DOHH2 (cell line): ENCODE measurements at regions not wholly inside any gene's neighbourhood (a gene's known extent, or its start where the extent isn't known, plus 50 kb on each side); places are given as distances from the start of the nearest gene placed in this dataset.

Source experiments
- H3F3A ChIP-seq: fragments of 200-600 bp; sonication (generic), shearing (Covaris generic); 2 replicates; pipeline ENCODE4 v1.6.0; 2016; ENCODE audit warnings: antibody characterized with exemption, mild to moderate bottlenecking; ENCODE audit not compliant: control insufficient read depth, insufficient read depth
- H3K27ac ChIP-seq: fragments of 200-600 bp; sonication (generic); 2 replicates; pipeline ENCODE4 v1.5.1; 2014; ENCODE audit warnings: low read depth, mild to moderate bottlenecking, low read length, moderate library complexity
- H3K27me3 ChIP-seq: fragments of 200-600 bp; sonication (generic); 2 replicates; pipeline ENCODE4 v1.6.1; 2014; ENCODE audit warnings: mild to moderate bottlenecking, low read length, mixed read lengths; ENCODE audit not compliant: control insufficient read depth
- H3K36me3 ChIP-seq: fragments of 200-600 bp; sonication (generic); 2 replicates; pipeline ENCODE4 v1.6.1; 2014; ENCODE audit warnings: mild to moderate bottlenecking, low read length, moderate library complexity, mixed read lengths; ENCODE audit not compliant: control insufficient read depth
- H3K4me1 ChIP-seq: fragments of 200-600 bp; sonication (generic); 2 replicates; pipeline ENCODE4 v1.6.1; 2014; ENCODE audit warnings: mild to moderate bottlenecking, low read length, mixed read lengths; ENCODE audit not compliant: control insufficient read depth
- H3K4me2 ChIP-seq: fragments of 200-600 bp; sonication (generic); 2 replicates; pipeline ENCODE4 v1.6.0; 2014; ENCODE audit warnings: mild to moderate bottlenecking, low read length, moderate library complexity
- H3K4me3 ChIP-seq: fragments of 200-600 bp; sonication (generic); 2 replicates; pipeline ENCODE4 v1.5.1; 2014; ENCODE audit warnings: mild to moderate bottlenecking, low read length, mixed read lengths
- H3K79me2 ChIP-seq: fragments of 200-600 bp; sonication (generic); 2 replicates; pipeline ENCODE4 v1.6.1; 2014; ENCODE audit warnings: mild to moderate bottlenecking, low read length, mixed read lengths; ENCODE audit not compliant: control insufficient read depth
- H3K9me2 ChIP-seq: fragments of 200-600 bp; sonication (generic); replicated peaks from 2 replicates; pipeline ENCODE4 v1.6.1; 2014; ENCODE audit warnings: mild to moderate bottlenecking, low read length, mixed read lengths; ENCODE audit not compliant: control insufficient read depth
- H3K9me3 ChIP-seq: fragments of 200-600 bp; sonication (generic); 2 replicates; pipeline ENCODE4 v1.6.1; 2014; ENCODE audit warnings: antibody characterized with exemption, low read length, mixed read lengths; ENCODE audit not compliant: control insufficient read depth, insufficient read depth
- H4K20me1 ChIP-seq: fragments of 200-600 bp; sonication (generic); 2 replicates; pipeline ENCODE4 v1.6.0; 2014; ENCODE audit warnings: low read depth, mild to moderate bottlenecking, antibody characterized with exemption, low read length, moderate library complexity; ENCODE audit not compliant: control insufficient read depth, insufficient read depth
- EZH2phosphoT487 ChIP-seq: fragments of 200-600 bp; sonication (generic); IDR thresholded peaks from 2 replicates; pipeline ENCODE4 v1.6.1; 2017; ENCODE audit warnings: borderline replicate concordance, mild to moderate bottlenecking, antibody characterized with exemption, low read length, moderate library complexity, mixed read lengths
- TF ChIP-seq, protein P1 (sequence below): fragments of 200-600 bp; sonication (generic); IDR thresholded peaks from one replicate; pipeline ENCODE4 v1.5.1; 2014; ENCODE audit warnings: antibody characterized with exemption, mild to moderate bottlenecking, low read depth, low read length; ENCODE audit not compliant: poor library complexity, severe bottlenecking

DNA sequence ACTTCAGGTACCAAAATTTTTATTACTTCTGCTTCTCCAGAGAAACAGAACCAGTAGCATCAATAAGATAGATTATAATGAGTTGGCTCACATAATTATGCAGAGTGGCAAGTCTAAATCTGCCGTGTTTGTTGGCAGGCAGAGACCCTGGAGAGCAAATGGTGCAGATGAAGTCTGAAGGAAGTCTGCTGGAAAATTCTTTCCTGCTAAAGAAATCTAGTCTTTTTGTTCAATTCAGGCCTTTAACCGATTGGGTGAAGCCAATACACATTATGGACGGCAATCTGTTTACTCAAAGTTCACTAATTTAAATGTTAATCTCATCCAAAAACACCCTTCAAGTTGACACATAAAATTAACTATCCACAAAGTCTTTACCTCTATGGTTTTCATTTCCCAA is 156.0 kb downstream of the TBX22 start:
- TF ChIP-seq, protein P1, sequence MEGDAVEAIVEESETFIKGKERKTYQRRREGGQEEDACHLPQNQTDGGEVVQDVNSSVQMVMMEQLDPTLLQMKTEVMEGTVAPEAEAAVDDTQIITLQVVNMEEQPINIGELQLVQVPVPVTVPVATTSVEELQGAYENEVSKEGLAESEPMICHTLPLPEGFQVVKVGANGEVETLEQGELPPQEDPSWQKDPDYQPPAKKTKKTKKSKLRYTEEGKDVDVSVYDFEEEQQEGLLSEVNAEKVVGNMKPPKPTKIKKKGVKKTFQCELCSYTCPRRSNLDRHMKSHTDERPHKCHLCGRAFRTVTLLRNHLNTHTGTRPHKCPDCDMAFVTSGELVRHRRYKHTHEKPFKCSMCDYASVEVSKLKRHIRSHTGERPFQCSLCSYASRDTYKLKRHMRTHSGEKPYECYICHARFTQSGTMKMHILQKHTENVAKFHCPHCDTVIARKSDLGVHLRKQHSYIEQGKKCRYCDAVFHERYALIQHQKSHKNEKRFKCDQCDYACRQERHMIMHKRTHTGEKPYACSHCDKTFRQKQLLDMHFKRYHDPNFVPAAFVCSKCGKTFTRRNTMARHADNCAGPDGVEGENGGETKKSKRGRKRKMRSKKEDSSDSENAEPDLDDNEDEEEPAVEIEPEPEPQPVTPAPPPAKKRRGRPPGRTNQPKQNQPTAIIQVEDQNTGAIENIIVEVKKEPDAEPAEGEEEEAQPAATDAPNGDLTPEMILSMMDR: no peak
- TF ChIP-seq EZH2phosphoT487: no peak
- Histone ChIP-seq H3K4me1 (no peaks in the 10 kb centered on the region), H4K20me1 (no peaks in the 10 kb centered on the region), H3K9me3 (no peaks in the 10 kb centered on the region), H3K9me2 (no peaks in the 10 kb centered on the region), H3K36me3 (no peaks in the 10 kb centered on the region), H3K4me2 (no peak overlapping the region), H3K79me2 (no peaks in the 10 kb centered on the region), H3K27me3 (no peaks in the 10 kb centered on the region), H3F3A (no peaks in the 10 kb centered on the region), H3K27ac (no peak overlapping the region), H3K4me3 (no peak overlapping the region)

GRCh38 chrX:80173261-80173660 is 158.7 kb downstream of the TBX22 start:
- no peaks in the 10 kb centered on the region for H3K9me2 ChIP-seq
- H3K79me2 ChIP-seq: no peaks in the 10 kb centered on the region
- no peak overlapping the region for H3K27ac ChIP-seq
- H4K20me1 ChIP-seq: no peaks in the 10 kb centered on the region
- no peak for TF ChIP-seq EZH2phosphoT487
- TF ChIP-seq, protein P1: no peak
- no peaks in the 10 kb centered on the region for H3K9me3 ChIP-seq
- no peaks in the 10 kb centered on the region for H3K27me3 ChIP-seq
- H3K4me3 ChIP-seq: no peak overlapping the region
- no peaks in the 10 kb centered on the region for H3K4me1 ChIP-seq
- H3K4me2 ChIP-seq: no peak overlapping the region
- H3K36me3 ChIP-seq: no peaks in the 10 kb centered on the region
- H3F3A ChIP-seq: no peaks in the 10 kb centered on the region

- H3K27ac ChIP-seq: no peak overlapping the region
- H4K20me1 ChIP-seq: no peaks in the 10 kb centered on the region
- no peaks in the 10 kb centered on the region for H3K36me3 ChIP-seq
- H3K79me2 ChIP-seq: no peaks in the 10 kb centered on the region
- no peak overlapping the region for H3K4me2 ChIP-seq
- no peaks in the 10 kb centered on the region for H3K27me3 ChIP-seq
- TF ChIP-seq EZH2phosphoT487: no peak
- TF ChIP-seq, protein P1: no peak
- no peak overlapping the region for H3K4me3 ChIP-seq
- H3K9me2 ChIP-seq: no peaks in the 10 kb centered on the region
- H3K4me1 ChIP-seq: no peaks in the 10 kb centered on the region
- no peaks in the 10 kb centered on the region for H3F3A ChIP-seq
- H3K9me3 ChIP-seq: no peaks in the 10 kb centered on the region
These were observed 160.5 kb downstream of the TBX22 start for GRCh38 chrX:80174925-80175574.
